ENCODE measurements at regions not wholly inside any gene's neighbourhood (a gene's known extent, or its start where the extent isn't known, plus 50 kb on each side); places are given as distances from the start of the nearest gene placed in this dataset.
A peak's percentile ranks its signal among the peaks of the same experiment; 100 is the strongest.

DNA sequence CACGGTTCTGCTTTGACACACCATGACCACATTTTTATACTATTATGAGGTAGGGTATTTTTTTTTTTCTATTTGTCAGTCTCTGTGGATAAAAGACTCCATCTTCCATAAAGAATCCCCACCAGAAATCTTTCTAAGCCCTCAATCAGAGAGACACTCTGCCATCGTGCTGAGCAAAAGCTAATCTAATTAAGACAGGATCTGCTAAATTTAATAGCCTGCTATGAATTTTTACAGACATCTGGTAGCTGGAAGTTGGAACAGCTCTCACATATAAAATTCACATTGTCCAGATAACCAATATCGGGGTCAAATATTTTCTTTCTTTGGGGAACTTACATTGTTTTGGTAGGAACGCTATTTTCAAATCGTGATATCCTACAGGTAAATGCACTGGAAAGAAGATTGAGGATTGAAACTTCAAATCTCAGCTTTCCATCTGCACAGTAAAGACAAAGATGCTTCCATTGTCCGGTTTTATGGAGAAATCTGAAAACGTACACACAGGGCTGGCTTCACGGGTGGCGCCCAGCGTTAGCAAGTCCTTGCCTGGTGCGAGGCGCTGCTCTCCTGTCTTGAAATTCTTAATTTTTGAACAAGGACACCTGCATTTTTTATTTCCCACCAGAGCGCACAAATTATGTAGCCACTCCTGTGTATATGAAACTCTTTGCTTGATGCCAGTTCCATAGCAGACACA is 573.8 kb upstream of the NOX3 start:
- no peak for DNase-seq (ENCODE audit: low read depth in 4 of 4, low spot score in 3 of 4)

DNA sequence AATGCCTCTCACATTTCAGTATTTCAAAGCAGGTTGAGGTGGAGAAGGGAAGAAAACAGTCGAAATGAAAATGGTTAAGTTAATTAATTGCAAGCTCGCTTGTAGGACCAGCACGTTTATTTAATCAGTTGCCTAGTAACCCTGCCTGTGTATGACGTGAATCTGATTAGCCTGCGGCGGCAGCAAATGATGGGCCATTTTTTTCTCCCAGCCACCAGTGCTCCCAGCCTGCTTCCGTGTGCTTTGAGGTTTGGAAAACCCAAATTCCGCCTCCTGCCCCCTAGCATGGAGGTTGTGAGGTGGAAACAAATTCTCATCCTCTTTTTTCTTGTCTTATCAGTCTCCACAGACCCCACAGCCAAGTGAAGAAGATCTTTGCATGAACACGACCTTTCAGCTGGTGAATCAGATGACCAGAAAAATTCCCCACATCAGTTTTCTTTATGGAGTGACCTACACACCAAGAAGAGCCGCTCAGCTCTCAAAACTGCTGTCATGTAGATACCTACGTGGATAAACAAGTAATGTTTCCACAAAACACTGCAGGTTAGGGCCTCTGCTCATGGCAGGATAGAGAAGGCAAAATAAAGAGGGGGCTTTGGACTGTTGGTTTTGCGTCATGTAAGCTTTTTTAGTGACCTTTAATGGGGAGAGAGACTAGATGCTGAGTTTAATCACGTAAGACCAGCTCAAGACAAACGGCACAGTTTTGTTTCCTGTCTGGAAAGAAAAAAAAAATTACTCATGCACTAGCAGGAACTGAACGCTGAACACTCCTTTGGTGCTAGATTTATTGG is 572.9 kb upstream of the NOX3 start:
- DNase-seq (ENCODE audit: low read depth in 4 of 4, low spot score in 3 of 4) = no peak

DNA sequence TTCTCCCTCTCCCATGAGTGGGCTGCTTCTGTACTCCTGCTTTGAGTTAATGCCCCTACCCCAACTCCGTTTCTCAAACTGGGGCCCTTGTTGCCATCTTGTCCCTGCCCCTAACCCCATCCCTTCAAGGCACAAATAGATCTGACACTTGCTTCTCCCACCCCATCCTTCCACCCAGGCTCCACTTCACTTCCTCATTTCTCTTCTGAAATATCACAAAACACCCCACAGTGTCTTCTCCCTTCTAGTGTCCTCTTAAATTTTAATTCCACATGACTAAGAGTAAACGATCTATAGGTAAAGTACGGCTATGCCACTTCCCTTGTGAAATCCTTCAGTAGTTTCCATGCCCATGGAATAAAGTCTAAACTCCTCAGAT is 571.6 kb upstream of the NOX3 start:
- no peak for DNase-seq (ENCODE audit: low read depth in 4 of 4, low spot score in 3 of 4)

DNA sequence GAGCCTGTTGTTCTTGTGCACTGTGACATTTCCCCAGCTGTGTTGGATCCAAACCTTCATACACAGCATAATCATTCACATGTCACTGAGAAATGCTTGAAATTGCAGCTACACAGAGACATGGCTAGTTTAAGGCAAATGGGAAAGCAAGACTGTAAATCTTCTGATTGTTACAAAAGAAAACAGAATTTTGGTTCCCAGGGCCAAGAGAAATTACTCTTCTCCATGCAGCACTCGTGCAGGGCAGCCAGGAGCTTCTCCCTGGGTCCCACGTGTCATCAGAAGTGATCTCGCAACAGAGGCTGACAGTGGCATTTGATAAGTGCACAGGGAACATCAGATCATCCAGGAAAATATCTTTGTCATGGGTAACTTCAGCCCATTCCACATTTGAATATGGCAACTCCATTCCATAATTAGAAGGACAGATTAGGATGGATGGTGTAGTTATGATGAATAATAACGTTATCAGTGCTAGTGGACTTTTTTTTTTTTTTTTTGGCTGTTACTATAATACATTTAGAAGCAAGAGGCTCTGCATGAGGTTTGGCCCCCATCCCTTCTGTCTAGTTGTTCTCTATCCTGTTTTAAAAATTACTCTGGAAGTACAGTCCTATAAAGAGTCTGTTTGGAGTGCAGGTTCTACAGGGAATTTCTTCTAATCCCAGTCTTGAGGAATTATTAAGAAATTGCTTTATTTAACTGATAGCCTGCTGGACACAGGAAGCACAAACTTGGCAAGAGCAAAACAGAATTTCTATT is 571.0 kb upstream of the NOX3 start:
- no peak for DNase-seq (ENCODE audit: low read depth in 4 of 4, low spot score in 3 of 4)

DNA sequence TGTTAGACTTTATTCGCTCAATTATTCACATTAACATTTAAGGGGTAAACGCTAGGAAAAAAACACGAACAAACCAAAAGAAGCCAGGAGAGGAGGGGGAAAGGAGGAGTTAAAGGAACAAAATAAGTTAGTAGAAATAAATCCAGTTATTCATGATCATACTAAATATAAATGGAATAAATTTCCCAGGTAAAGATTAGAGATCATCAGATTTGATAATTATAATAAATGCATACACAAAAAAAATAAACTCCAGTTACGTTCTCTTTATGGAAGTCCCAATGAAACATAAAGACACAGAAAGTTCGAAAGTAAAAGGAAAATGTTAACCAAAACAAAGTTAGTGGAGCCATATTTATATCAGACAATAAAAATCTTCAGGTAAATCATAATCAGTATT is 568.7 kb upstream of the NOX3 start:
- no peak for DNase-seq (ENCODE audit: low read depth in 4 of 4, low spot score in 3 of 4)

DNA sequence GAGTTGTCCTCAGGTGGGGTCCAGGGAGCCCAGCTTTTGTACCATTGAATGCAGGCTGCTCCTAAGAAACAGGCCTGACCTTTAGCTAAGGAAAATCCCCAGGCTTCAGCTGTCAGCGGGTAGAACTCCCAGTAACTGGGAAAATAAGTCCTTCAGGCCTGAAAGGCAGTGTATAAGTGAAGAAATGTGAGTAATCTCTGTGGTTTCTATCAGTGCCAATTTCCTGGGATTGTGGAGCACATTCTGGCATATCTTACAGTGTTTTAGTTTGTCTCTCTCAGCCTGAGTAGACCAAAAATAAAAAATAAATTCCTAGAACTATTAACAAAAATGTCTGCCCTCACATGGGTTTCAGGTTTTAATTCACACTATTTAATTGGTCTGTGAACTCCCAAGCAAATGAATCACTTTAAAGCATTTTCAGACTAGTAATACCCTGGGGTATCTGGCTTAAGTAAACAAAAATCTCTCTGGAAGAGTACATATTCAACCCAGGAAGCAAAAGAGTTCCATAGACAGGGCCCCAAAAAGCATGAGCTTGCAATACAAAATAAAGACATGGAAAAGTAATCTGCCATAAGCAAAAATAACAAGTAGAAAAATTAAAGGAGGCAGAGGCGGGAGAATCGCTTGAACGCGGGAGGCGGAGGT is 566.2 kb upstream of the NOX3 start:
- no peak for DNase-seq (ENCODE audit: low read depth in 4 of 4, low spot score in 3 of 4)

DNA sequence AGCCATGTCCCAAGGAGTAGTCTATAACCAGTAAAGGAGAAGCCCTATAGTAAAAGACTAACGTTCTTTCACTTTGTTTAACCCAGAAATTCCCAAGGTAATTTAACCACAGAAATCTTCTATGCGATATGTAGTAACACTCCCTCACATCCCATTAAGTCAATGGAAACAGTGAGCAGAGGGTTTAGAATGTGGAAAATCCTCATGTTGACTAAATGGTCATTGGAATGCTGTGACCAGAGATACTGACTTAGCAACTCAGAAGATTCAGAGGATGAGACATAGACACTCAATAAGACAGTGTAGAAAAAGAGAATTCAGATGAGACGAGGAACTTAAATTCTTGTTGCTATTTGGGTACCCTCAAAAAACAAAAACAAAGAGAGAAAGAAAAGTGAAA is 562.2 kb upstream of the NOX3 start:
- no peak for DNase-seq (ENCODE audit: low read depth in 4 of 4, low spot score in 3 of 4)

DNA sequence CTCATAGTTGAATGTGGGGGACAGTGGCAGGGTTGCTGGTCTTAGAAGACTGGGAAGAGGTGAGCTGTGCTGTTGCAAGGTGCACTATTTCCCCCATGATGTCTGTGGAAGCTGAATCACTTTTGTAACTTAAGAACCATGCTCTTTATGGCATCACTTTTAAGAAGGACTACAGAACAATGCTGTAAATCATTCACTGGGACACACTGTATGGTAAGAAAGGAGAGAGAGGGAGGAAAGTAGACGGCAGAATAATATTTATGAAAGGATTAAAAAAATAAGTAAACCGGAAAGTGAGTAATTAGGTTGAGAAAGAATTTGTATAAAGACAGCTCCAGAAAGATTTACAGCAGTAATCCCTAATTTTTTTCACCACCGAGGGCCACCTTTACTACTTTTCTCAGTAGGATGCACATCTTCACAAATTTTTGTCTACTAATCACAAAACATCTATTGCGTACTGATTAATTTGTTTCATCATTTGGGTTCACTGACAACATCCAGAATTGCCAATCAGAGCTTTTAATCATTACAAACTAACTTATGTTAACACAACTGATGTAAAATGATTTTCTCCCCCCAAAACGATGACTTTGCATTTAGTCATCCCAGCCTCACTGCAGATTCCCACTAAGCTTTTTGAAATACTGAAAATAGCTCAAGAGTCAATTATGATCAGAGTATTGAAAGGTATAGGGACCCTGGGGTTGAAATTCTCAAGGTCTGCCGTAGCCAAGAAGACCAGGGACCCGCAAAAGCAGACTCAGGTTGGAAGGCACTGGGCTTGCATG is 560.7 kb upstream of the NOX3 start:
- DNase-seq (ENCODE audit: low read depth in 4 of 4, low spot score in 3 of 4) = no peak

DNA sequence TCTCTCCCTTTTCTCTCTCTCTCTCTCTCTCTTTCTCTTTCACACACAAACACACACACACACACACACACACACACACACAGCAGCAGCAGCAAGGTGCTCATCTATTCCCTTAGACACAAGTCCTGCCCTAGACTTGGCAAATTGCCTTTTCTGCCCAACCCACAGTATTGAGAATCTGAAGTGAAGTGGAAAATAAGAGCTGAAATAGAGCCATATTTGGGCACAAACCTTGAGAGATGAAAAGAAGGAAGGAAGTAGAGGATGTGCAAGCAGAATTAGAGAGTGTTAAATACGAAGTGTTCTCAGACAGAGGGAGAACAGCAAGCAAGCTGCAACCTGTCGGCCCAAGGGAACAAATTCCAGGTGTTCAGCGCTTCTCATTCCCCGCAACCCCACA is 557.5 kb upstream of the NOX3 start:
- no peak for DNase-seq (ENCODE audit: low read depth in 4 of 4, low spot score in 3 of 4)

DNA sequence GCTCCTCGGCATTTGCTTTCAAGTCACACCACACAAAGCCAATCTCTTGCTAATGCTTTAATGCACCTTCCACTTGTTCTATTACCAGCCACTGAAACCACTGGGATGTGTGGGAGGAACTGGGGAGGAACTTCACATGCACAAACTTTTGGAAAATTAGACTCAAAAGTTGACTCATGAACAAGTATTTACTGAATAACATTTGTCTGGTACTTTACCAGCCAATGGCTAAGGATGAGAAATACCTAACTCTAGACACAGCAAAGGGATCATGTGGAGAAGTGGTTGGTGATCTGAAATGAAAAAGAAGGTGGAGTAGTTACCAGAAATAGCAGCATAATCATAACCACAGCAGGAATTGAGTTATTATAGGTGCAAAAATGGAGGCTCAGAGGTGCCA is 554.0 kb upstream of the NOX3 start:
- no peak for DNase-seq (ENCODE audit: low read depth in 4 of 4, low spot score in 3 of 4)

DNA sequence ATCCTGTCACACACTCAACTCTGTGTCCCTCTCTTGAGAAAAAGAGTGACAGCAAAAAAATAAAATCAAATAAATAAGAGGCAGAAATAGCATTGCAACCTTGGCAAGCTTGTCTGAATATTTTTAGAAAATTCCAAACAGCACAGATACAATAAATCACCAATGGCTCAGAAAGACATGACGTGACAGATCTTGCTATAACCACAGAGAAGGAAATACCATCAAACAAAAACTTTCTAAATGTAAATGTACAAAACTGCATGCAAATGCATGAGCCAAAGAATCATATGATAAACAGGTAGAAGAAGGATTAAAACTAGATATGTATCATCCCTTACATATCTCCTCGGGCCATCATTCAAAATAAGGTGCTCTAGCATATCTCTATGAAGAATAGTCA is 549.2 kb upstream of the NOX3 start:
- DNase-seq (ENCODE audit: low read depth in 4 of 4, low spot score in 3 of 4) = no peak

DNA sequence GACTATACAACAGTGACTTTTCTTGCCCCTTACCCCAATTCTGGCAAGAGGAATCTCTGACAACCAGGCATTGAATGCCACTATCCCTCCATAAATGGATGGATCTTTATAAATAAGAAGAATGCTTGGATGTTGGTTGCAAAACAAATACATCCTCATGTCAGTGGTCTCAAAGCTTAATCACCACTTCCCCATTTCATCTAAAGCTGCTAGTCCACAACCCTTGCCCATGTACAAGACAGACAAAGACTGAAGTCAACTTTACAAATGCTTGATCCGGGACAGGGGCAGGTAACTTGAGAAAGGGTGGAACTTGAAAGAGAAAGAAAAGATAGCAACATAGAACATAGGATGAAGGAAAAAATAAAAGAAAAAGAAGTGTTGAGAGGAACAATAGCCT is 540.5 kb upstream of the NOX3 start:
- DNase-seq (ENCODE audit: low read depth in 4 of 4, low spot score in 3 of 4) = no peak

DNA sequence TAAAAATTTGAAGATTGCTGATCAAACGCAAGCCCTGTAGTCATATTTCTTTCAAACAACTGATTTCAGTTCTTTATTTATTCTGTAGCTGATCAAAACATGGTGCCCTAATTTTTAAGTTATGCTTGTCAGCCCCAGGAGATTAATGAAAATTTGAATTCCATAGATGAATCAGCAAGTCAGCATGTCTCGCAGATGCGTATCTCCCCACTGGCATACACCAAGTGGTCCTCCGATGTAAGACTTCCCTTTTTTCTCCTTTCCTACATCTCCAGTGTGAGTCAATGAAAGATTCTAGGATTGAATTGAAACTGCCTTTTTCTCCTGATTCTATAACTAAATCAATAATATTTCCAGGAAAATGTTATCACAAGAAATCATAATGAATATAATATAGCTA is 539.6 kb upstream of the NOX3 start:
- no peak for DNase-seq (ENCODE audit: low read depth in 4 of 4, low spot score in 3 of 4)

DNA sequence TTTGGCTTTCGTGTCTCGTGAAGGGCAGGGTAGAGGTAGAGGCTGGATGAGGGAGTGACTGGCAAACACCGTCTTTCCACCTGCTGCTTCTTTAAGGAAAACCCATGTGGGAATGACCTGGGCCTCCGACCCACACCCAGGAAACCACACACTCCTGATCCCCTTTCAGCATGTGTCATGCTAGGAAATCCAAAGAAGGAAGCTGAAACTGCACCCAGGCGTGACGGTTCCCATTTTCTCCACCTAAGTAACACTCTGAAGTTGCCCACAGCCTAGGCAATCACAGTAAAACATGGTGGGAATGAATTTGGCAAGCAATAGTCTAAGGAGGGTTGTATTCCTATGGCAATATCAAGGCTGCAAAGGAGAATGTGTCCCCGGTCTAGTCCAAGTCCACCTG is 538.4 kb upstream of the NOX3 start:
- no peak for DNase-seq (ENCODE audit: low read depth in 4 of 4, low spot score in 3 of 4)

DNA sequence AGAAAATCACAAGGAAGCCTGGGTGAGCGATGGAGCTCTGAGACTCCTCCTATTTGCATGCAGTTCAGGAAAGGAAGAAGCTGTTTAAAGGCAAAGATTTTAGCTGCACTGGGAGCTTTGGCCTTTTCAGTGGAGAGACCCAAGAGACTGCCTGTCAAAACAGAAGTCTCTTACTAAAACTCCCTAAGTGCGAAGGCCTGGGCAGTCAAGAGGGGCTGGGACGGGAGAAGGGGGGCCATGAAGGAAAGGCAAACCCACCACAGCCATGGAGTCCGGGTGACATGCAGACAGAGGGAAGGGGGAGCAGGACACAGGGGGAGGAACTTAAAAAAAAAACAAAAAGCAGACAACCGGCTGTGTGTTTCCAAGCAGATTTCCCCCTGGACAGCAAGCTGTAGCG is 537.6 kb upstream of the NOX3 start:
- no peak for DNase-seq (ENCODE audit: low read depth in 4 of 4, low spot score in 3 of 4)

DNA sequence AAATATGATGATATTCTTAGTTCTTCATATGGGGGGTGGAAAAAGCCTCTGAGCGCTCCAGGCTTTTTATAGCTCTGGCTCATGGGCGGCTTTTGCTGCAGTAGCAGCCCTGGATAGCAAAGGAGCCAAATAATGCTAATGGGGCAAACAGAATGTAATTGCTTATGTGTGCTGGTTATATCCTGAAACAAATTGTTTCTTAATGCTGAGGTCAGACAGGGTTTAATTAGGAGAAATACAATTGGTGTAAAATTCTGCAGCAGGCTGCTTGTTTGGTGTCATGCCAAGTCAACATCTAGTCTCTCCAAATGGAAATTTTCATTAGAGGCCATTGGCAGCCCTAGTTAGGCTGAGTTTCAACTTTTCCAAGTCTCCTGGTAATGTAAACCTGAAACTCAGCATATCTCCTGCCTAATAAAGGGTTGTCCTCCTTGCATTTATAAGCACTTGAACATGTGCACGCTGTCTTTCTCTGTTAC is 530.1 kb upstream of the NOX3 start:
- peak in 1 of 4 donors; percentile 14 for DNase-seq (ENCODE audit: low read depth in 4 of 4, low spot score in 3 of 4)

DNA sequence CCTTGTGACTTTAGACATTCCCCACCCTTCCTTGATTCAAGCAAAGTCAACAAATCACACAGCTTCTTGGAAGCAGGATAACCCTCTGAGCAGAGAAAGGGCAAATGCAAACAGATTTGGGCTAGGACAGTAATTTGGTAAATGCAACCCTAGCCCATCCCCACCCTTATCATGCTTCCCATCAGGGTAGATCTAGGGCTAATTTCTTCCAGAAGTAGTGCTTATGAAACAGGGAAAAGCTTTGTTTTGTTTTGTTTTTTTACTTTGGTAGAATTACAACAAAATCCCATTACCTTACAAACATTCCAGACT is 525.1 kb upstream of the NOX3 start:
- DNase-seq (ENCODE audit: low read depth in 4 of 4, low spot score in 3 of 4) = no peak

DNA sequence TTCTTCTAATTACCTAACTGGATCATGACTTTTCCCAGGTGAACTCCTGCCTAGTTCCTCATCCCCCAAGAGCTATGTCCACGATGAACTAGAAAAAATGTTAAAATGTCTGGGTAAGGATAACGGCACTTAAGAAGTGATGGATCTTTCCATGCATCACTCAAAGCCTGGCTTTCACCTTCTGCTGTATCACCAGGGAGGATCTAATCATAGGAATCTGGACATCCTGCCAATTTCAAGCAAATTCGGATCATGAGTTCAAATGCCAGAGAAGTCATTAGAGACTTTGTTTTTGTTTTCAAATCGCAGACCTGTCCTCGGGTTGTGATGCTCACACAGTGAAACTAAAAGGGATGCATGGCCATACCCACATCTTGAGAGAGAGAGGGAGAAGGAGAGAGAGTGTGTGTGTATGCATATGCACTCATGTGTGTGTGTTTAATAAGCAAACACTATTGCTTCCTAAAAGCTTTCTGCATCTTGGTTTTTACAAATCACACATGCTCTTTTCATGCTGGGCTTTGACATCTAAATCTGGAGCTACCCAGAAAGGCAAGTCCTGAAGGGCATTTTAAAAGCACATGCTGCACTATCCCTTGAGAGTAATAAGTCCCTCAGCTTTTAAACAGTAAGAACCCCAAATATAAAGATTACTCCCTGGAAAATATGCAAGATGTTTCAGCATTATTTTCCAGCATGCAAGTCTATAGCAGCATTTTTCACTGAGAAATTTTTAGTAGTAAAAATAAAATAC is 524.6 kb upstream of the NOX3 start:
- DNase-seq (ENCODE audit: low read depth in 4 of 4, low spot score in 3 of 4) = no peak

DNA sequence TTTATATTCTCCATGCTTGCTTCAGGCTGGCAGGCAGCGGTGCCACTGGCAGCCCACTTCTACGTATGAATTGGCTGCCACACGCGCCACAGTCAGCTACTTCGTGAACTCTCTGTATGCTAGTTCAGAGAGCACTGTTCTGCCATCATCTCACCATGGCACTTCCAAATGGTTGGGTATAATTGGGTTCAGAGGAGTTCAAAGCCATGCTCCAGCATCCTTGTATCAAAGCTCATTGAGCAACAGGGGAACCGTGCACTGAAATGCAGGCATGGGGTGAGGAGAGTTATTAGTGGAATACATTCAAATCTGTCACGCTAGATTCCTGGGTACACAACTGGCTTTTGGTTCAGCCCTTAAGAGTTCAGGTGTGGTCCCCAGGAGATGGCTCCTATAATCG is 519.9 kb upstream of the NOX3 start:
- no peak for DNase-seq (ENCODE audit: low read depth in 4 of 4, low spot score in 3 of 4)

DNA sequence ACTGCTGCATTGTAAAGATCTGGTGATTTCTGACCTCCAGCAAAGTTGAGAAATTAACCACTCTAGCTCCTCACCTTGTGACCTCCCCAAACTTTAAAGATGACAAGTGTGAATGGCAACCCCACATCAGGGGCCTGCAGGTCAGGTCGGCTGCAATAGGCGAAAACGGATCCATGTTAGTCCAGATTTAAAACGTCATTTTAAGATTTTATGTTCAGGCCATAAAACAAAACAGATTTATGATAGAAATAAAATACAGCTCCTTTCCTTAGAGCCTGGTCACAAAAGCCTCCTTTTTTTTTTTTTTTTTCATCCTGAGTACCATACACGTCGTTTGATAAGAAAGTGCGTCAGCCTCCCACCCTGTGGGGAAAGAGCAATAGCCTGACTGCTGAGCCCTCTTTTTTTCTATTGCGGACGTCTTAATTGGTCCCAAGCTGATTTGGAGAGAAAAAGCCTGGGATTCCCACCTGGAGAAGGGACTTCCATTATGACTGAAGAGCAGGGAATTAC is 519.2 kb upstream of the NOX3 start:
- peak in 2 of 4 donors; percentile 36 to 41 for DNase-seq (ENCODE audit: low read depth in 4 of 4, low spot score in 3 of 4)
